ENCODE measurements at regions not wholly inside any gene's neighbourhood (a gene's known extent, or its start where the extent isn't known, plus 50 kb on each side); places are given as distances from the start of the nearest gene placed in this dataset.
"Not testable (repeated sequence)": the region's sequence is repeated elsewhere in the genome, so short reads cannot be mapped to it uniquely, and the experiment has no call there.

- intact Hi-C loops (cut with micrococcal nuclease) = no loop called here
- WGBS (ENCODE audit: insufficient coverage) = 80% methylated on average over 4 of the region's 4 CpGs
- Histone ChIP-seq H3K4me3 (ENCODE audit: low read length) (no peak overlapping the region), H3K9me3 (ENCODE audit: control insufficient read depth, insufficient read depth, low read length) (peaks cover 2% of the 10 kb centered on the region), H3K27ac (ENCODE audit: low read length) (no peak overlapping the region), H3K27me3 (ENCODE audit: control insufficient read depth, insufficient read depth, low read length) (no peaks in the 10 kb centered on the region), H3K36me3 (ENCODE audit: control insufficient read depth, insufficient read depth, low read length) (no peaks in the 10 kb centered on the region), H3K4me1 (ENCODE audit: control insufficient read depth, insufficient read depth, low read length) (no peaks in the 10 kb centered on the region)
- ATAC-seq = no peak
- Mint-ChIP-seq H3K27ac (no peak overlapping the region), H3K4me3 (no peak overlapping the region), H3K9me3 (peaks cover 9 to 14% of the 10 kb centered on the region in 2 donors), H3K4me1 (no peaks in the 10 kb centered on the region), H3K27me3 (ENCODE audit: low read depth in 2 of 2) (no peaks in the 10 kb centered on the region), H3K36me3 (no peaks in the 10 kb centered on the region)
- TF ChIP-seq CTCF (IDR thresholded peaks at IDR 0.05) = no peak
- DNase-seq = no peak
These were observed 423.2 kb downstream of the RWDD3 start for GRCh38 chr1:95657248-95657647.

- Mint-ChIP-seq H3K27me3 (ENCODE audit: low read depth in 2 of 2) (no peaks in the 10 kb centered on the region), H3K9me3 (peaks cover 9 to 15% of the 10 kb centered on the region in 2 donors), H3K4me3 (no peak overlapping the region), H3K4me1 (no peaks in the 10 kb centered on the region), H3K36me3 (no peaks in the 10 kb centered on the region), H3K27ac (no peak overlapping the region)
- WGBS (ENCODE audit: insufficient coverage) = 100% methylated on average over 1 of the region's 2 CpGs
- Histone ChIP-seq H3K36me3 (ENCODE audit: control insufficient read depth, insufficient read depth, low read length) (no peaks in the 10 kb centered on the region), H3K27me3 (ENCODE audit: control insufficient read depth, insufficient read depth, low read length) (no peaks in the 10 kb centered on the region), H3K27ac (ENCODE audit: low read length) (no peak overlapping the region), H3K4me1 (ENCODE audit: control insufficient read depth, insufficient read depth, low read length) (no peaks in the 10 kb centered on the region), H3K9me3 (ENCODE audit: control insufficient read depth, insufficient read depth, low read length) (peaks cover 6% of the 10 kb centered on the region), H3K4me3 (ENCODE audit: low read length) (no peak overlapping the region)
- no peak for TF ChIP-seq CTCF (IDR thresholded peaks at IDR 0.05)
- ATAC-seq = no peak
- intact Hi-C loops (cut with micrococcal nuclease) = no loop called here
- DNase-seq = no peak
These were observed 425.2 kb downstream of the RWDD3 start for GRCh38 chr1:95659166-95659565.

GRCh38 chr1:95659588-95659987, 425.6 kb downstream of the RWDD3 start:
- no peak for TF ChIP-seq CTCF (IDR thresholded peaks at IDR 0.05)
- Histone ChIP-seq H3K36me3 (ENCODE audit: control insufficient read depth, insufficient read depth, low read length) (no peaks in the 10 kb centered on the region), H3K9me3 (ENCODE audit: control insufficient read depth, insufficient read depth, low read length) (peaks cover 6% of the 10 kb centered on the region), H3K27me3 (ENCODE audit: control insufficient read depth, insufficient read depth, low read length) (no peaks in the 10 kb centered on the region), H3K4me1 (ENCODE audit: control insufficient read depth, insufficient read depth, low read length) (no peaks in the 10 kb centered on the region), H3K27ac (ENCODE audit: low read length) (no peak overlapping the region), H3K4me3 (ENCODE audit: low read length) (no peak overlapping the region)
- H3K9me3 Mint-ChIP-seq = peaks cover 11 to 15% of the 10 kb centered on the region in 2 donors
- 84% methylated on average over 4 of the region's 4 CpGs for WGBS (ENCODE audit: insufficient coverage)
- intact Hi-C loops (cut with micrococcal nuclease) = no loop called here
- H3K36me3 Mint-ChIP-seq = peaks cover 3% of the 10 kb centered on the region
- DNase-seq = no peak
- no peak overlapping the region for H3K4me3 Mint-ChIP-seq
- no peaks in the 10 kb centered on the region for H3K27me3 Mint-ChIP-seq (ENCODE audit: low read depth in 2 of 2)
- ATAC-seq = no peak
- H3K4me1 Mint-ChIP-seq = no peaks in the 10 kb centered on the region
- H3K27ac Mint-ChIP-seq = no peak overlapping the region

- 67% methylated on average over 1 of the region's 2 CpGs for WGBS (ENCODE audit: insufficient coverage)
- intact Hi-C loops (cut with micrococcal nuclease) = no loop called here
These were observed 426.7 kb downstream of the RWDD3 start for GRCh38 chr1:95660736-95661135.

GRCh38 chr1:95663530-95663929, 429.5 kb downstream of the RWDD3 start:
- H3K4me3 Mint-ChIP-seq; H3K27ac Mint-ChIP-seq; H3K4me3 ChIP-seq (ENCODE audit: low read length); H3K27ac ChIP-seq (ENCODE audit: low read length); H3K36me3 Mint-ChIP-seq; H3K27me3 Mint-ChIP-seq (ENCODE audit: low read depth in 2 of 2); H3K36me3 ChIP-seq (ENCODE audit: control insufficient read depth, insufficient read depth, low read length); H3K27me3 ChIP-seq (ENCODE audit: control insufficient read depth, insufficient read depth, low read length); DNase-seq; ATAC-seq; H3K4me1 ChIP-seq (ENCODE audit: control insufficient read depth, insufficient read depth, low read length); H3K4me1 Mint-ChIP-seq; intact Hi-C loops (cut with micrococcal nuclease); H3K9me3 ChIP-seq (ENCODE audit: control insufficient read depth, insufficient read depth, low read length): not testable (repeated sequence)
- peaks cover 12% of the 10 kb centered on the region in 2 donors for H3K9me3 Mint-ChIP-seq
- WGBS (ENCODE audit: insufficient coverage) = 87% methylated on average over 8 of the region's 8 CpGs

More at GRCh38 chr1:95660736-95661135, 426.7 kb downstream of the RWDD3 start:
- TF ChIP-seq CTCF (IDR thresholded peaks at IDR 0.05) = no peak
- Mint-ChIP-seq H3K9me3 (peaks cover 11 to 15% of the 10 kb centered on the region in 2 donors), H3K4me1 (no peaks in the 10 kb centered on the region), H3K27me3 (ENCODE audit: low read depth in 2 of 2) (no peaks in the 10 kb centered on the region), H3K36me3 (peaks cover 5% of the 10 kb centered on the region), H3K27ac (no peak overlapping the region), H3K4me3 (no peak overlapping the region)
- DNase-seq = no peak
- peaks cover 6% of the 10 kb centered on the region for H3K9me3 ChIP-seq (ENCODE audit: control insufficient read depth, insufficient read depth, low read length)
- no peaks in the 10 kb centered on the region for H3K36me3 ChIP-seq (ENCODE audit: control insufficient read depth, insufficient read depth, low read length)
- H3K4me1 ChIP-seq (ENCODE audit: control insufficient read depth, insufficient read depth, low read length) = no peaks in the 10 kb centered on the region
- no peak overlapping the region for H3K27ac ChIP-seq (ENCODE audit: low read length)
- H3K27me3 ChIP-seq (ENCODE audit: control insufficient read depth, insufficient read depth, low read length) = no peaks in the 10 kb centered on the region
- no peak overlapping the region for H3K4me3 ChIP-seq (ENCODE audit: low read length)
- ATAC-seq = no peak
